H9 (cell line): ENCODE measurements at regions not wholly inside any gene's neighbourhood (a gene's known extent, or its start where the extent isn't known, plus 50 kb on each side); places are given as distances from the start of the nearest gene placed in this dataset.

Experiments used
- DNase-seq: peaks from one replicate; pipeline ENCODE4 v3.0.0-alpha.2; 2017
- H2AFZ ChIP-seq: one replicate; pipeline ENCODE4 v1.6.1; 2013; ENCODE audit warnings: mild to moderate bottlenecking, low read length, control low read depth, moderate library complexity
- H2AK5ac ChIP-seq: 2 replicates; pipeline ENCODE4 v1.6.1; 2013; ENCODE audit warnings: low read length, control low read depth, mixed read lengths; ENCODE audit not compliant: insufficient read length
- H2BK120ac ChIP-seq: one replicate; pipeline ENCODE4 v1.6.1; 2013; ENCODE audit warnings: low read depth, mild to moderate bottlenecking, low read length, control low read depth, inconsistent platforms; ENCODE audit not compliant: poor library complexity, severe bottlenecking
- H2BK12ac ChIP-seq: 2 replicates; pipeline ENCODE4 v1.6.1; 2013; ENCODE audit warnings: low read length, control low read depth, mixed read lengths, low read depth; ENCODE audit not compliant: insufficient read length
- H2BK15ac ChIP-seq: 2 replicates; pipeline ENCODE4 v1.6.1; 2013; ENCODE audit warnings: low read depth, low read length, control low read depth
- H2BK20ac ChIP-seq: one replicate; pipeline ENCODE4 v1.6.1; 2013; ENCODE audit warnings: low read depth, mild to moderate bottlenecking, low read length, control low read depth, inconsistent platforms; ENCODE audit not compliant: poor library complexity, severe bottlenecking
- H2BK5ac ChIP-seq: 2 replicates; pipeline ENCODE4 v1.6.1; 2013; ENCODE audit warnings: low read length, control low read depth, mixed read lengths; ENCODE audit not compliant: insufficient read length
- H3K14ac ChIP-seq: 2 replicates; pipeline ENCODE4 v1.6.1; 2013; ENCODE audit warnings: low read length, control low read depth; ENCODE audit not compliant: insufficient read depth
- H3K18ac ChIP-seq: 2 replicates; pipeline ENCODE4 v1.6.1; 2013; ENCODE audit warnings: low read depth, mild to moderate bottlenecking, mixed read lengths, low read length, control low read depth; ENCODE audit not compliant: insufficient read length
- H3K23ac ChIP-seq: 2 replicates; pipeline ENCODE4 v1.6.1; 2013; ENCODE audit warnings: low read length, control low read depth, mixed read lengths, low read depth; ENCODE audit not compliant: insufficient read length
- H3K23me2 ChIP-seq: 2 replicates; pipeline ENCODE4 v1.6.1; 2013; ENCODE audit warnings: low read depth, mild to moderate bottlenecking, mixed read lengths, low read length, control low read depth; ENCODE audit not compliant: insufficient read length, poor library complexity, severe bottlenecking
- H3K27ac ChIP-seq: 2 replicates; pipeline ENCODE4 v1.5.1; 2013; ENCODE audit warnings: low read length, control low read depth, mixed read lengths, low read depth; ENCODE audit not compliant: insufficient read length
- H3K27me3 ChIP-seq: 2 replicates; pipeline ENCODE4 v1.6.1; 2013; ENCODE audit warnings: low read length, control low read depth, inconsistent platforms; ENCODE audit not compliant: insufficient read depth
- H3K4ac ChIP-seq: 2 replicates; pipeline ENCODE4 v1.6.1; 2013; ENCODE audit warnings: low read depth, mild to moderate bottlenecking, control low read depth, inconsistent platforms, low read length, moderate library complexity
- H3K4me1 ChIP-seq: 2 replicates; pipeline ENCODE4 v1.6.1; 2013; ENCODE audit warnings: low read length, control low read depth, inconsistent platforms; ENCODE audit not compliant: insufficient read depth
- H3K4me2 ChIP-seq: 2 replicates; pipeline ENCODE4 v1.6.1; 2013; ENCODE audit warnings: low read length, control low read depth, mixed read lengths; ENCODE audit not compliant: insufficient read length, insufficient read depth
- H3K56ac ChIP-seq: 2 replicates; pipeline ENCODE4 v1.6.1; 2013; ENCODE audit warnings: low read depth, mild to moderate bottlenecking, mixed read lengths, low read length, control low read depth; ENCODE audit not compliant: insufficient read length
- H3K79me1 ChIP-seq: 2 replicates; pipeline ENCODE4 v1.6.1; 2013; ENCODE audit warnings: low read depth, mild to moderate bottlenecking, moderate library complexity, low read length, control low read depth, inconsistent platforms; ENCODE audit not compliant: insufficient read depth, poor library complexity, severe bottlenecking
- H3K79me2 ChIP-seq: 2 replicates; pipeline ENCODE4 v1.6.1; 2013; ENCODE audit warnings: low read length, control low read depth, inconsistent platforms; ENCODE audit not compliant: insufficient read depth
- H3K9ac ChIP-seq: 2 replicates; pipeline ENCODE4 v1.6.1; 2013; ENCODE audit warnings: low read length, control low read depth, mixed read lengths; ENCODE audit not compliant: insufficient read length; ENCODE audit errors: extremely low read depth
- H3K9me3 ChIP-seq: one replicate; pipeline ENCODE4 v1.6.1; 2013; ENCODE audit warnings: low read depth, low read length, inconsistent platforms; ENCODE audit not compliant: control insufficient read depth
- H3T11ph ChIP-seq: one replicate; pipeline ENCODE4 v1.6.1; 2013; ENCODE audit warnings: mild to moderate bottlenecking, low read length, control low read depth, inconsistent platforms
- H4K20me1 ChIP-seq: one replicate; pipeline ENCODE4 v1.6.1; 2013; ENCODE audit not compliant: control insufficient read depth, insufficient read length, insufficient read depth
- H4K5ac ChIP-seq: 2 replicates; pipeline ENCODE4 v1.6.1; 2013; ENCODE audit warnings: low read depth, mild to moderate bottlenecking, mixed read lengths, low read length, control low read depth; ENCODE audit not compliant: insufficient read length
- H4K8ac ChIP-seq: replicated peaks from 2 replicates; pipeline ENCODE4 v1.6.1; 2013; ENCODE audit warnings: low read length, control low read depth, mixed read lengths, low read depth; ENCODE audit not compliant: insufficient read length
- H4K91ac ChIP-seq: 2 replicates; pipeline ENCODE4 v1.6.1; 2013; ENCODE audit warnings: low read depth, mild to moderate bottlenecking, moderate library complexity, mixed read lengths, low read length, control low read depth; ENCODE audit not compliant: insufficient read length
- H3K27ac Mint-ChIP-seq, 3 experiments: 2 replicates in 2 of 3; 3 replicates in 1 of 3; pipeline ENCODE4 v1.8.0; 2020 to 2021; ENCODE audit warnings: mixed read lengths in 3 of 3, mild to moderate bottlenecking in 1 of 3, moderate library complexity in 1 of 3
- H3K27me3 Mint-ChIP-seq: 2 replicates; pipeline ENCODE4 v1.8.0; 2021; ENCODE audit warnings: low read depth, mild to moderate bottlenecking, moderate library complexity, mixed read lengths
- H3K36me3 Mint-ChIP-seq, 3 experiments: 2 replicates in 2 of 3; 3 replicates in 1 of 3; pipeline ENCODE4 v1.8.0; 2020 to 2021; ENCODE audit warnings: low read depth in 3 of 3, mixed read lengths in 3 of 3; ENCODE audit not compliant: insufficient read depth in 1 of 3
- H3K4me1 Mint-ChIP-seq, 2 experiments: 2 replicates each; pipeline ENCODE4 v1.8.0; 2020; ENCODE audit warnings: mixed read lengths in 2 of 2
- H3K4me3 Mint-ChIP-seq, 2 experiments: 2 replicates in 1 of 2; 3 replicates in 1 of 2; pipeline ENCODE4 v1.8.0; 2020 to 2021; ENCODE audit warnings: mild to moderate bottlenecking in 2 of 2, mixed read lengths in 2 of 2, moderate library complexity in 1 of 2
- H3K9me3 Mint-ChIP-seq, 2 experiments: 2 replicates in 1 of 2; 3 replicates in 1 of 2; pipeline ENCODE4 v1.8.0; 2020; ENCODE audit warnings: mild to moderate bottlenecking in 2 of 2, mixed read lengths in 2 of 2, moderate library complexity in 1 of 2
- CTCF ChIP-seq: fragments of 200-600 bp; sonication (generic); conservative IDR thresholded peaks from 3 replicates; pipeline ENCODE4 v1.8.0; 2021; ENCODE audit warnings: antibody characterized with exemption, mild to moderate bottlenecking

- no peak overlapping the region for H2AFZ ChIP-seq
- peaks cover 0 to 2% of the 10 kb centered on the region in 2 experiments; a peak in 1 of 5 replicates for H3K9me3 Mint-ChIP-seq
- H4K8ac ChIP-seq = no peak overlapping the region
- no peaks in the 10 kb centered on the region for H3K23me2 ChIP-seq
- no peak overlapping the region for H2BK15ac ChIP-seq
- H3K56ac ChIP-seq = no peak overlapping the region
- TF ChIP-seq CTCF = no peak
- no peak overlapping the region for H3K27ac Mint-ChIP-seq
- H4K20me1 ChIP-seq = no peaks in the 10 kb centered on the region
- H3K18ac ChIP-seq = no peak overlapping the region
- H2BK20ac ChIP-seq = no peak overlapping the region
- H4K91ac ChIP-seq = no peak overlapping the region
- no peak overlapping the region for H3K4me2 ChIP-seq
- no peak overlapping the region for H4K5ac ChIP-seq
- no peaks in the 10 kb centered on the region for H3K4me1 Mint-ChIP-seq
- no peak overlapping the region for H3K27ac ChIP-seq
- no peak overlapping the region for H3K4ac ChIP-seq
- no peak overlapping the region for H3K14ac ChIP-seq
- H2BK12ac ChIP-seq = no peak overlapping the region
- H3T11ph ChIP-seq = no peak overlapping the region
- no peaks in the 10 kb centered on the region for H3K79me2 ChIP-seq
- no peak overlapping the region for H3K9ac ChIP-seq
- H2BK5ac ChIP-seq = no peak overlapping the region
- no peaks in the 10 kb centered on the region for H3K4me1 ChIP-seq
- H2BK120ac ChIP-seq = no peak overlapping the region
- H3K27me3 ChIP-seq = no peaks in the 10 kb centered on the region
- peaks cover 2% of the 10 kb centered on the region; the same call in 1 of the 2 replicates for H3K27me3 Mint-ChIP-seq
- H2AK5ac ChIP-seq = no peak overlapping the region
- no peaks in the 10 kb centered on the region for H3K9me3 ChIP-seq
- no peak overlapping the region for H3K23ac ChIP-seq
- no peaks in the 10 kb centered on the region for H3K79me1 ChIP-seq
- DNase-seq = no peak
- H3K36me3 Mint-ChIP-seq = no peaks in the 10 kb centered on the region
- no peak overlapping the region for H3K4me3 Mint-ChIP-seq
Observed at GRCh38 chr5:8233479-8233878, 364.5 kb downstream of the MTRR start.
